ENCODE measurements at regions not wholly inside any gene's neighbourhood (a gene's known extent, or its start where the extent isn't known, plus 50 kb on each side); places are given as distances from the start of the nearest gene placed in this dataset.
"Not testable (repeated sequence)": the region's sequence is repeated elsewhere in the genome, so short reads cannot be mapped to it uniquely, and the experiment has no call there.

- H3K23me2 ChIP-seq (ENCODE audit: low read depth, low read length); H3K56ac ChIP-seq (replicated peaks; ENCODE audit: insufficient read length, low read depth, low read length); H2AFZ ChIP-seq (ENCODE audit: low read length); H2BK15ac ChIP-seq (ENCODE audit: low read length); H3K4me1 ChIP-seq (replicated peaks in 1 of 4; ENCODE audit: control insufficient read depth in 3 of 4, insufficient read depth in 4 of 4, low read length in 3 of 4); H3K79me2 ChIP-seq (ENCODE audit: control insufficient read depth in 1 of 2, insufficient read depth in 2 of 2, low read length in 2 of 2); H3K79me1 ChIP-seq (ENCODE audit: low read depth, low read length); H4K8ac ChIP-seq (ENCODE audit: extremely low read depth, insufficient read depth, low read length); H4K20me1 ChIP-seq (replicated peaks in 1 of 2; ENCODE audit: control insufficient read depth in 1 of 2, insufficient read depth in 2 of 2, low read length in 2 of 2); H3K14ac ChIP-seq (ENCODE audit: insufficient read length); H3K36me3 ChIP-seq (ENCODE audit: control insufficient read depth in 2 of 4, insufficient read depth in 4 of 4, low read length in 3 of 4); FAIRE-seq; H3K23ac ChIP-seq (ENCODE audit: insufficient read length); H2AK5ac ChIP-seq (ENCODE audit: low read depth, low read length); DNase-seq (ENCODE audit: low read depth in 1 of 2, low spot score in 2 of 2); POLR2A ChIA-PET (ENCODE audit: partially characterized antibody); H4K91ac ChIP-seq (replicated peaks; ENCODE audit: insufficient read length, low read length); H2BK5ac ChIP-seq (ENCODE audit: low read depth, low read length); H2BK20ac ChIP-seq (ENCODE audit: low read length); H2BK120ac ChIP-seq (replicated peaks; ENCODE audit: low read depth, low read length); H3K4me3 ChIP-seq (ENCODE audit: extremely low read depth in 1 of 4, insufficient read depth in 2 of 4, low read depth in 3 of 4, low read length in 4 of 4); H3K27me3 ChIP-seq (replicated peaks in 1 of 4; ENCODE audit: control insufficient read depth in 3 of 4, extremely low read depth in 1 of 4, insufficient read depth in 3 of 4, low read length in 3 of 4); H3K4me2 ChIP-seq (ENCODE audit: insufficient read depth in 1 of 2, low read depth in 2 of 2, low read length in 2 of 2); H4K5ac ChIP-seq (ENCODE audit: insufficient read length, low read depth, low read length); H3K9me3 ChIP-seq (ENCODE audit: insufficient read depth in 2 of 2, low read depth in 1 of 2, low read length in 1 of 2); H2BK12ac ChIP-seq (ENCODE audit: low read depth, low read length); H3K27ac ChIP-seq (ENCODE audit: low read depth, low read length); H3K4ac ChIP-seq (replicated peaks; ENCODE audit: insufficient read length, low read depth, low read length); H3K18ac ChIP-seq (ENCODE audit: extremely low read depth, low read length); H3K9ac ChIP-seq (replicated peaks in 1 of 4; ENCODE audit: extremely low read depth in 1 of 4, low read depth in 3 of 4, low read length in 3 of 4): not testable (repeated sequence)
- CTCF ChIA-PET (ENCODE audit: partially characterized antibody), result interaction anchor here (1.1 to 2.0 kb wide), 2 partner anchors 20 to 22 kb away, joined by 3 to 4 read pairs; no protein-coding TSS in a partner anchor
- WGBS, 2 experiments (ENCODE audit: extremely low coverage in 1 of 2, insufficient coverage in 1 of 2, insufficient read length in 1 of 2, insufficient replicate concordance in 2 of 2, low coverage in 1 of 2, low lambda C conversion rate in 2 of 2, missing lambda C conversion rate in 1 of 2), result 92% methylated on average over 3 of the region's 3 CpGs; no CpG with 5 or more reads in 1 of the 2 experiments
Measured at GRCh38 chr5:110887170-110887569, 148.4 kb downstream of the SLC25A46 start.

GRCh38 chr5:110893854-110894483 lies 155.2 kb downstream of the SLC25A46 start:
- WGBS, 2 experiments (ENCODE audit: extremely low coverage in 1 of 2, insufficient coverage in 1 of 2, insufficient read length in 1 of 2, insufficient replicate concordance in 2 of 2, low coverage in 1 of 2, low lambda C conversion rate in 2 of 2, missing lambda C conversion rate in 1 of 2), result 90% methylated on average over 30 of the region's 36 CpGs; no CpG with 5 or more reads in 1 of the 2 experiments
- H3K14ac ChIP-seq (ENCODE audit: insufficient read length); H3K18ac ChIP-seq (ENCODE audit: extremely low read depth, low read length); H2AK5ac ChIP-seq (ENCODE audit: low read depth, low read length); H4K5ac ChIP-seq (ENCODE audit: insufficient read length, low read depth, low read length); POLR2A ChIA-PET (ENCODE audit: partially characterized antibody); DNase-seq (ENCODE audit: low read depth in 1 of 2, low spot score in 2 of 2); H4K8ac ChIP-seq (ENCODE audit: extremely low read depth, insufficient read depth, low read length); H3K23me2 ChIP-seq (ENCODE audit: low read depth, low read length); CTCF ChIA-PET (ENCODE audit: partially characterized antibody); H4K91ac ChIP-seq (replicated peaks; ENCODE audit: insufficient read length, low read length); H3K9me3 ChIP-seq (ENCODE audit: insufficient read depth in 2 of 2, low read depth in 1 of 2, low read length in 1 of 2); H2BK12ac ChIP-seq (ENCODE audit: low read depth, low read length); H3K4me2 ChIP-seq (ENCODE audit: insufficient read depth in 1 of 2, low read depth in 2 of 2, low read length in 2 of 2); H2BK15ac ChIP-seq (ENCODE audit: low read length); H2BK20ac ChIP-seq (ENCODE audit: low read length); H3K79me2 ChIP-seq (ENCODE audit: control insufficient read depth in 1 of 2, insufficient read depth in 2 of 2, low read length in 2 of 2); FAIRE-seq; H3K79me1 ChIP-seq (ENCODE audit: low read depth, low read length); H4K20me1 ChIP-seq (replicated peaks in 1 of 2; ENCODE audit: control insufficient read depth in 1 of 2, insufficient read depth in 2 of 2, low read length in 2 of 2); H2BK5ac ChIP-seq (ENCODE audit: low read depth, low read length); H3K36me3 ChIP-seq (ENCODE audit: control insufficient read depth in 2 of 4, insufficient read depth in 4 of 4, low read length in 3 of 4); H3K27me3 ChIP-seq (replicated peaks in 1 of 4; ENCODE audit: control insufficient read depth in 3 of 4, extremely low read depth in 1 of 4, insufficient read depth in 3 of 4, low read length in 3 of 4); H3K4me3 ChIP-seq (ENCODE audit: extremely low read depth in 1 of 4, insufficient read depth in 2 of 4, low read depth in 3 of 4, low read length in 4 of 4); H3K23ac ChIP-seq (ENCODE audit: insufficient read length); H2BK120ac ChIP-seq (replicated peaks; ENCODE audit: low read depth, low read length); H3K9ac ChIP-seq (replicated peaks in 1 of 4; ENCODE audit: extremely low read depth in 1 of 4, low read depth in 3 of 4, low read length in 3 of 4); H3K56ac ChIP-seq (replicated peaks; ENCODE audit: insufficient read length, low read depth, low read length); H3K27ac ChIP-seq (ENCODE audit: low read depth, low read length); H3K4me1 ChIP-seq (replicated peaks in 1 of 4; ENCODE audit: control insufficient read depth in 3 of 4, insufficient read depth in 4 of 4, low read length in 3 of 4); H2AFZ ChIP-seq (ENCODE audit: low read length); H3K4ac ChIP-seq (replicated peaks; ENCODE audit: insufficient read length, low read depth, low read length): not testable (repeated sequence)
